ENCODE measurements at regions not wholly inside any gene's neighbourhood (a gene's known extent, or its start where the extent isn't known, plus 50 kb on each side); places are given as distances from the start of the nearest gene placed in this dataset.

DNA sequence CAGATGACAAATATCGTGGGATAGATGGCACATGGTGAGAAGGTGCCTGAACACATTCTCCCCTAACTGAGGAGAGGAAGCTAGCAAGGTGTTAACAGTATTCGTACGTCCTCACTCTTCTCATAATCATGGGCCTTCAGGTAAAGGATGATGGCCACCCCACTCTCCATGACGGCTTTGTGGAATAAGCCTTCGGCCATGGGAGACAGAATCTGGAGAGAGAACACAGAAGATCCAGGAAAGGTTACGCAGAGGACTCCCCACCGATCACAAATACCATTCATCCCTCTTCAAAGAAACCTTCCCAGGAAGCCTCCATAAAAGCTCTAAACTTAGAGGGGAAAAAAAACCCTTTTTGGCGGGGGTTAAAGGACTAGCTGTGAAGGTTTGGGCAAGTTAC is 189.9 kb downstream of the BCR start:
- no TSS peak for BruUV-seq (replicated peaks)
- Histone ChIP-seq H3K9ac (ENCODE audit: insufficient read depth, low read depth, low read length) (no peak overlapping the region), H3K4me1 (ENCODE audit: insufficient read depth, low read length) (no peaks in the 10 kb centered on the region), H3K4me2 (ENCODE audit: low read depth, low read length) (no peak overlapping the region), H3K27ac (ENCODE audit: extremely low read length, insufficient read depth, low read length) (no peak overlapping the region), H4K20me1 (ENCODE audit: insufficient read depth, low read length) (no peaks in the 10 kb centered on the region), H3K27me3 (ENCODE audit: control insufficient read depth in 1 of 2, insufficient read depth in 2 of 2, low read length in 2 of 2) (peaks cover 0 to 7% of the 10 kb centered on the region in 2 experiments; a peak in 1 of 5 replicates), H2AFZ (ENCODE audit: low read length) (no peak overlapping the region), H3K4me3 (replicated peaks in 1 of 3; ENCODE audit: insufficient read depth in 1 of 3, low read depth in 2 of 3, low read length in 3 of 3) (no peak overlapping the region), H3K9me3 (ENCODE audit: low read length) (no peaks in the 10 kb centered on the region), H3K79me2 (ENCODE audit: insufficient read depth, low read length) (no peaks in the 10 kb centered on the region), H3K36me3 (replicated peaks in 1 of 2; ENCODE audit: control insufficient read depth in 1 of 2, insufficient read depth in 2 of 2, low read length in 2 of 2) (no peaks in the 10 kb centered on the region)
- in situ Hi-C loops (cut with HindIII; ENCODE audit: extremely low pct_ligation_motif_present, low pct_unique_long_range_greater_than_20kb): no loop called here
- TF ChIP-seq ZNF367 (CRISPR knock-in tag; IDR thresholded peaks at IDR 0.05; ENCODE audit: borderline replicate concordance): no peak
- TF ChIP-seq TCF7L2 (IDR thresholded peaks at IDR 0.05; ENCODE audit: low read depth, low read length): no peak
- TF ChIP-seq MAFG (CRISPR knock-in tag; IDR thresholded peaks at IDR 0.05): no peak
- no peak for TF ChIP-seq SRF (IDR thresholded peaks at IDR 0.05; ENCODE audit: low read depth, low read length)
- no peak for TF ChIP-seq RARG (CRISPR knock-in tag; IDR thresholded peaks at IDR 0.05; ENCODE audit: low read depth)
- TF ChIP-seq ZNF317 (CRISPR knock-in tag; IDR thresholded peaks at IDR 0.05): no peak
- DNase-seq (ENCODE audit: low spot score) (no peak), FAIRE-seq (no peak), ATAC-seq (no peak)
- POLR2A ChIA-PET: no interaction called here
- CTCF ChIA-PET (ENCODE audit: low intra/inter-chr PET ratio, low total read pairs): no interaction called here
- intact Hi-C loops (cut with micrococcal nuclease; ENCODE audit: unreplicated experiment): no loop called here
- 29% methylated on average over 8 of the region's 8 CpGs for WGBS (ENCODE audit: low lambda C conversion rate)

GRCh38 chr22:23369054-23369685 is 188.9 kb downstream of the BCR start:
- H3K4me1 ChIP-seq (ENCODE audit: insufficient read depth, low read length): no peaks in the 10 kb centered on the region
- no peak overlapping the region for H3K27ac ChIP-seq (ENCODE audit: extremely low read length, insufficient read depth, low read length)
- no peaks in the 10 kb centered on the region for H3K9me3 ChIP-seq (ENCODE audit: low read length)
- no peak for DNase-seq (ENCODE audit: low spot score)
- no peak for TF ChIP-seq SNAPC2 (CRISPR knock-in tag; IDR thresholded peaks at IDR 0.05)
- in situ Hi-C loops (cut with HindIII; ENCODE audit: extremely low pct_ligation_motif_present, low pct_unique_long_range_greater_than_20kb): no loop called here
- no peaks in the 10 kb centered on the region for H3K36me3 ChIP-seq (replicated peaks in 1 of 2; ENCODE audit: control insufficient read depth in 1 of 2, insufficient read depth in 2 of 2, low read length in 2 of 2)
- ATAC-seq: no peak
- no peaks in the 10 kb centered on the region for H3K79me2 ChIP-seq (ENCODE audit: insufficient read depth, low read length)
- ChIA-PET CTCF (ENCODE audit: low intra/inter-chr PET ratio, low total read pairs) (no interaction called here), POLR2A (no interaction called here)
- no TSS peak for BruUV-seq (replicated peaks)
- H3K27me3 ChIP-seq (ENCODE audit: control insufficient read depth in 1 of 2, insufficient read depth in 2 of 2, low read length in 2 of 2): peaks cover 0 to 7% of the 10 kb centered on the region in 2 experiments; a peak in 1 of 5 replicates
- H4K20me1 ChIP-seq (ENCODE audit: insufficient read depth, low read length): no peaks in the 10 kb centered on the region
- no peak for FAIRE-seq
- no peak overlapping the region for H2AFZ ChIP-seq (ENCODE audit: low read length)
- H3K4me3 ChIP-seq (replicated peaks in 1 of 3; ENCODE audit: insufficient read depth in 1 of 3, low read depth in 2 of 3, low read length in 3 of 3): no peak overlapping the region
- no peak overlapping the region for H3K4me2 ChIP-seq (ENCODE audit: low read depth, low read length)
- no peak overlapping the region for H3K9ac ChIP-seq (ENCODE audit: insufficient read depth, low read depth, low read length)
- intact Hi-C loops (cut with micrococcal nuclease; ENCODE audit: unreplicated experiment): no loop called here
- 0% methylated on average over 4 of the region's 5 CpGs for WGBS (ENCODE audit: low lambda C conversion rate)
